OCI-LY3 (cell line): ENCODE measurements at regions not wholly inside any gene's neighbourhood (a gene's known extent, or its start where the extent isn't known, plus 50 kb on each side); places are given as distances from the start of the nearest gene placed in this dataset.

Source experiments
- H2AFZ ChIP-seq: fragments of 200-600, 300-600 bp; shearing (Covaris generic); 2 replicates; pipeline ENCODE4 v1.6.0; 2014; ENCODE audit warnings: antibody characterized with exemption, low read depth, low read length
- H3K27ac ChIP-seq: fragments of 200-600, 300-600 bp; sonication (generic); 2 replicates; pipeline ENCODE4 v1.5.1; 2014; ENCODE audit warnings: mild to moderate bottlenecking, low read length, moderate library complexity, mixed read lengths
- H3K27me3 ChIP-seq: fragments of 200-600, 300-600 bp; sonication (generic); 2 replicates; pipeline ENCODE4 v1.6.1; 2014; ENCODE audit warnings: low read depth, low read length, mixed read lengths
- H3K36me3 ChIP-seq: fragments of 200-600, 300-600 bp; sonication (generic); replicated peaks from 2 replicates; pipeline ENCODE3; 2014; ENCODE audit warnings: low read depth, low read length, mixed read lengths
- H3K4me1 ChIP-seq: fragments of 300-600, 200-600 bp; sonication (generic); 2 replicates; pipeline ENCODE4 v1.6.1; 2014; ENCODE audit warnings: low read length, mixed read lengths
- H3K4me2 ChIP-seq: fragments of 200-600, 300-600 bp; sonication (generic); 2 replicates; pipeline ENCODE4 v1.6.1; 2014; ENCODE audit warnings: low read length, mixed read lengths
- H3K4me3 ChIP-seq: fragments of 300-600, 200-600 bp; sonication (generic); 2 replicates; pipeline ENCODE4 v1.5.1; 2014; ENCODE audit warnings: antibody characterized with exemption, mild to moderate bottlenecking, low read length, moderate library complexity
- H3K79me2 ChIP-seq: fragments of 300-600, 200-600 bp; shearing (Covaris generic); 2 replicates; pipeline ENCODE4 v1.6.1; 2014; ENCODE audit warnings: mild to moderate bottlenecking, low read length, mixed read lengths
- H3K9ac ChIP-seq: fragments of 300-600, 200-600 bp; shearing (Covaris generic); 2 replicates; pipeline ENCODE4 v1.6.0; 2014; ENCODE audit warnings: mild to moderate bottlenecking, low read length, moderate library complexity
- H3K9me3 ChIP-seq: fragments of 200-600, 300-600 bp; shearing (Covaris generic); 2 replicates; pipeline ENCODE4 v1.6.1; 2014; ENCODE audit warnings: low read length, mixed read lengths; ENCODE audit not compliant: insufficient read depth
- H4K20me1 ChIP-seq: fragments of 200-600, 300-600 bp; sonication (generic); 2 replicates; pipeline ENCODE4 v1.6.1; 2016; ENCODE audit warnings: low read length, mixed read lengths; ENCODE audit not compliant: insufficient read depth
- CTCF ChIP-seq: fragments of 200-600, 300-600 bp; sonication (generic); IDR thresholded peaks from 2 replicates; pipeline ENCODE4 v1.5.1; 2014; ENCODE audit warnings: antibody characterized with exemption, low read length, low read depth
- EZH2phosphoT487 ChIP-seq: fragments of 200-600 bp; shearing (Covaris generic); IDR thresholded peaks from 2 replicates; pipeline ENCODE4 v1.6.1; 2018; ENCODE audit warnings: antibody characterized with exemption, mixed run types, low read depth

GRCh38 chr10:6327961-6328698 lies 125.4 kb downstream of the PFKFB3 start:
- no peak overlapping the region for H3K4me3 ChIP-seq
- no peaks in the 10 kb centered on the region for H3K9me3 ChIP-seq
- peak overlapping the region; percentile 71 for H3K4me2 ChIP-seq
- H4K20me1 ChIP-seq = no peaks in the 10 kb centered on the region
- H3K36me3 ChIP-seq = no peaks in the 10 kb centered on the region
- no peak overlapping the region for H2AFZ ChIP-seq
- peaks cover 17% of the 10 kb centered on the region for H3K4me1 ChIP-seq
- TF ChIP-seq CTCF = no peak
- no peak for TF ChIP-seq EZH2phosphoT487
- H3K9ac ChIP-seq = no peak overlapping the region
- H3K79me2 ChIP-seq = no peaks in the 10 kb centered on the region
- H3K27me3 ChIP-seq = no peaks in the 10 kb centered on the region
- peak overlapping the region; percentile 52; the same call in 1 of the 2 replicates for H3K27ac ChIP-seq

- Histone ChIP-seq H3K79me2 (no peaks in the 10 kb centered on the region), H4K20me1 (no peaks in the 10 kb centered on the region), H3K9ac (no peak overlapping the region), H3K9me3 (no peaks in the 10 kb centered on the region), H2AFZ (no peak overlapping the region), H3K27me3 (no peaks in the 10 kb centered on the region), H3K4me2 (peak overlapping the region; percentile 71), H3K4me1 (peaks cover 17% of the 10 kb centered on the region), H3K4me3 (peak overlapping the region; percentile 47; the same call in 1 of the 2 replicates), H3K27ac (peak overlapping the region; percentile 52), H3K36me3 (no peaks in the 10 kb centered on the region)
- TF ChIP-seq EZH2phosphoT487 (no peak), CTCF (no peak)
Observed at GRCh38 chr10:6328699-6329423, 126.1 kb downstream of the PFKFB3 start.

- Histone ChIP-seq H3K9me3 (no peaks in the 10 kb centered on the region), H3K27ac (no peak overlapping the region), H2AFZ (no peak overlapping the region), H3K79me2 (no peaks in the 10 kb centered on the region), H3K4me2 (no peak overlapping the region), H4K20me1 (no peaks in the 10 kb centered on the region), H3K4me1 (peaks cover 14% of the 10 kb centered on the region), H3K27me3 (no peaks in the 10 kb centered on the region), H3K9ac (no peak overlapping the region), H3K36me3 (no peaks in the 10 kb centered on the region), H3K4me3 (no peak overlapping the region)
- TF ChIP-seq CTCF (no peak), EZH2phosphoT487 (no peak)
Observed at GRCh38 chr10:6333086-6333485, 130.4 kb downstream of the PFKFB3 start.

GRCh38 chr10:6333973-6334372 lies 131.2 kb downstream of the PFKFB3 start:
- Histone ChIP-seq H2AFZ (no peak overlapping the region), H3K9ac (no peak overlapping the region), H3K4me3 (no peak overlapping the region), H3K9me3 (no peaks in the 10 kb centered on the region), H4K20me1 (no peaks in the 10 kb centered on the region), H3K27ac (no peak overlapping the region), H3K36me3 (no peaks in the 10 kb centered on the region), H3K27me3 (no peaks in the 10 kb centered on the region), H3K79me2 (no peaks in the 10 kb centered on the region), H3K4me2 (no peak overlapping the region), H3K4me1 (peaks cover 6% of the 10 kb centered on the region)
- no peak for TF ChIP-seq CTCF
- TF ChIP-seq EZH2phosphoT487 = no peak
